HFF-Myc (cell line): ENCODE measurements at regions not wholly inside any gene's neighbourhood (a gene's known extent, or its start where the extent isn't known, plus 50 kb on each side); places are given as distances from the start of the nearest gene placed in this dataset.

Source experiments
- DNase-seq: peaks from one replicate; pipeline ENCODE4 v3.0.0-alpha.2; 2011; ENCODE audit warnings: low read depth; ENCODE audit errors: extremely low read depth
- H3K4me3 ChIP-seq: replicated peaks from 2 replicates; pipeline ENCODE4 v1.5.1; 2011; ENCODE audit warnings: low read depth, mild to moderate bottlenecking, control low read depth, low read length
- TF ChIP-seq, protein P1 (sequence below): IDR thresholded peaks from 2 replicates; pipeline ENCODE4 v1.5.1; 2012; ENCODE audit warnings: mild to moderate bottlenecking, low read depth, low read length, control low read depth; ENCODE audit errors: missing control alignments

DNA sequence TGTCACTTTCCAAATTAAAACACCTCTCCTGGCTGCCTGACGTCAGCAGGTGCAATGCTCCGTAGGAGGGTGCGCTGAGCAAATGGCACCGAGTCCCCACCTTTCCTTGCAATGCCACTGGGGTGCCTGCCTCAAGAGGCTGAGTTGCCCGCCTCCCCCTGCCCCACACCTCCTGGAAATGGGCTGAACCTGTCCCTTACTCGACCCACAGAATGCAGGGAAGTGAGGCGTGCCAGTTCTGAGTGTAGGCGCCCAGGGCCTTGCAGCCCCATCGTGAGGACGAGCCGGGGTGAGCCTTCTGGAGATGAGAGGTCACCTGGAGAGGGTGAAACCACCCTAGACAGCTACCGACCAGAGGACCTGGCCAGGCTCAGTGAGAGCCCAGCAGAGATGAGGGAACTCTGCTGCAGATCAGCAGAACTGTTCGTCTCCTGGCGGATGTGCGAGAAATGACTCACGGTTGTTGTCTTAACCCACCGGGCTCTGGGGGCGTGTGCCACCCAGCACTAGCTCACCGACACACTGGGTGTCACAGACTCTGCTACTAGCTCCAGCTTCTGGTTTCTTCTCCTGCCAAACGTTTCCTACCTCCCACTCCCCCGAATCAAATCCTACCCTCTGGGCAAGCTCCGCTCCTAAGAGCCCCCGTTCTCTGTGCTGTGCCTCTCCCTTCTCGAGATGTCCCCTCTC is 168.7 kb upstream of the HDAC4 start:
- TF ChIP-seq, protein P1, sequence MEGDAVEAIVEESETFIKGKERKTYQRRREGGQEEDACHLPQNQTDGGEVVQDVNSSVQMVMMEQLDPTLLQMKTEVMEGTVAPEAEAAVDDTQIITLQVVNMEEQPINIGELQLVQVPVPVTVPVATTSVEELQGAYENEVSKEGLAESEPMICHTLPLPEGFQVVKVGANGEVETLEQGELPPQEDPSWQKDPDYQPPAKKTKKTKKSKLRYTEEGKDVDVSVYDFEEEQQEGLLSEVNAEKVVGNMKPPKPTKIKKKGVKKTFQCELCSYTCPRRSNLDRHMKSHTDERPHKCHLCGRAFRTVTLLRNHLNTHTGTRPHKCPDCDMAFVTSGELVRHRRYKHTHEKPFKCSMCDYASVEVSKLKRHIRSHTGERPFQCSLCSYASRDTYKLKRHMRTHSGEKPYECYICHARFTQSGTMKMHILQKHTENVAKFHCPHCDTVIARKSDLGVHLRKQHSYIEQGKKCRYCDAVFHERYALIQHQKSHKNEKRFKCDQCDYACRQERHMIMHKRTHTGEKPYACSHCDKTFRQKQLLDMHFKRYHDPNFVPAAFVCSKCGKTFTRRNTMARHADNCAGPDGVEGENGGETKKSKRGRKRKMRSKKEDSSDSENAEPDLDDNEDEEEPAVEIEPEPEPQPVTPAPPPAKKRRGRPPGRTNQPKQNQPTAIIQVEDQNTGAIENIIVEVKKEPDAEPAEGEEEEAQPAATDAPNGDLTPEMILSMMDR, result no peak
- DNase-seq, result no peak

DNA sequence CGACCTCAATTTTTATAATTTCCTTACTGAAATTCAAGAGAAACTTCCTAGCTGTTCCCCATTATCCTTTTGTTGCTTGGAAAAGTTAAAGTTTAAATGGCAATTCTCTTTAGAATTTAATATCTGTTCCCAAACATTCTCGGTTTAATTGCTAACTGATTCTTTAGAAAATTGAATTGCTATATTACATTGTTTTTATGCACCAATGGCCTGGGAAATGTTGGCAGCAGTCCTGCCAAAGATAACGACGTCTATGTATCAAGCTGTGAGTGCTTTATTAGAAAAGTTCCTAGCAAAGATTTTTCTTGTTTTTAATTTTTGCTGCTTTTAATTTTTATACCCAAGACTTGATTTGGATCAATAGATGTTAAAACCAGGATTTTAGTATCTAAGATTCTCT is 167.8 kb upstream of the HDAC4 start:
- TF ChIP-seq, protein P1, result no peak
- no peak overlapping the region for H3K4me3 ChIP-seq
- no peak for DNase-seq

More for the DNA sequence above, 168.7 kb upstream of the HDAC4 start:
- no peak overlapping the region for H3K4me3 ChIP-seq

DNA sequence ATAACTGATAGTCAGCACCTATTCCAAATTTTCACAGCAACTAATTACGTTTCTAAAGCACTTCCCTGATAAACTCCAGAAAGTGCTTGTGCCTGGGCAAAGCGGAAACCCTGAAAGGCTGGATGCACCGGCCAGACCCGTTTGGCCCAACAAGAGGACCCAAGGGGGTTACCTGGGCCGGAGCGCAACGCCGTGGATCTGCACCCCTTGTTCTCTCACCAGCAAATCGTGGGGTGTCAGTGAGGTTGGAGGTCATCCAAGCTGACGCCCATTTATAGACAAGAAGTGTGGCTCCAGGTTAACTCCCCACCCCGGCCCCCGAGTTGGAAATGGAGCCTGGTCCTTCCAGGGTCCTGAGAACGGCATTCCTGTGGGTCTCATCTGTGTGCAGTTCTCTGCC is 167.0 kb upstream of the HDAC4 start:
- DNase-seq, result no peak
- TF ChIP-seq, protein P1, result no peak
- H3K4me3 ChIP-seq, result no peak overlapping the region

DNA sequence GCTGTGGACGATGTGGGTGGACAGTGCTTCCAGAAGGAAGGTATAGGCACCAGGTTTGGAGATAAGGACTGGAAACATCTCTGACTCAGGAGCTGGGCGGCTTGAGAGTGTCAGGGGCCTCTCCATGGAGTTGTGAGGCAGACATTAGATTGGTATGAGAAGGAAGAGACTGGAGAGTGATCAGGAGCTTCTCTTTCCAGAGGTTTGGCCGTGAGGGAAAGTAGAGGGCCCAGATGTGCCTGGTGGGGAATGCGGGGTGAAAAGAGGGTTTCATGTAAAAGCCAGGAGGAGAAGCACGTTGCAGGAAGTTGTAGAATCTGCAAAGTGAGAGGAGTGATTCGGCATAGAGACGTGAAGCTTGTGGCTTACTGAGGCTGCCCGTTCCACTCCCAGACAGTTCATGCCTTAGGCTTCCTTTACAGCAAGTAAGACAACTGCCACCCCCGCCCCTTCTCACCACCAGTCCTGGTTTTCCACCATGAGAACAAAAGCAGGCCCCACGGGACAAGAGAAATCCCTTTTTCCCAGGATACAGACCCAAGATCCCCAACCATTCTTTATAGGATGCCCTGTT is 166.3 kb upstream of the HDAC4 start:
- no peak for DNase-seq
- TF ChIP-seq, protein P1, result no peak
- H3K4me3 ChIP-seq, result no peak overlapping the region

DNA sequence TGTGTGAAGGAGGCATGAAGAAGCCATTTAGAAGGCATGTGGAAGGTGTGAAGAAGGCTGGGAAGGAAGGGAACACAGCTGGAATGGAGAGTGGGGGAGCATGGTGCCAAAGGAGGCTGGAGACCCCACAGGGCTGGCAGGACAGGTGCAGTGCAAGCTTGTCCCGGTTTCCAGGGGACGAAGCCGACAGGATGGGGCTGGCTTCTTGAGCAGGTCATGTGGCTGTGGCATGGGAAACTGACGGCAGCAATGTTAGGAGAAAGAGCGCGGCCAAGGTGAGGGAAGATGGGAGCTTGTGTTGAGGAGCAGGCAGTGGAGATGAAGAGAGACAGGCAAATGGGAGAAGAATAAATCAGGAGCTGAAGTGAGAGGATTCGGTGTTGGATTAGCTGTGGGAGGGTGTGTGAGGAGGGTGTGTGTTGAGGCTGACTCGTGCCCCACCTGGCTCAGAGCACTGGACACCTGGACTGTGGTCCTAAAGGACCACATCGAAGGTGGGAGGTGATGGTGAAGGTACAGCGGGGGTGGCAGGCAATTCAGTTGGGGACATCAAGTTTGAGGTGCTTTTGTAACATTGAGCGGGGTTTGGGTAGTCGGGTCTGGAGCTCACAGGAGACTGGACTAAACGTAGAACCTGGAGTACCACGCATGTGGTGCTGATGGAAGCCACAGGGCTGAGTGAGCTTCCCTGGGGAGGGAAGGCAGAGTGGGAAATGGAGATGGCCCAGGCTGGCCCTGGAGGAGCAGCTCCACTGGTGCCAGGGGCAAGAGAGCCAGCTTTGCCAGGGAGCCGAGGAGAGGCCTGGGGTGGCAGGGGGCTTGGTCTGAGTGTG is 165.6 kb upstream of the HDAC4 start:
- TF ChIP-seq, protein P1, result no peak
- H3K4me3 ChIP-seq, result no peak overlapping the region
- no peak for DNase-seq

DNA sequence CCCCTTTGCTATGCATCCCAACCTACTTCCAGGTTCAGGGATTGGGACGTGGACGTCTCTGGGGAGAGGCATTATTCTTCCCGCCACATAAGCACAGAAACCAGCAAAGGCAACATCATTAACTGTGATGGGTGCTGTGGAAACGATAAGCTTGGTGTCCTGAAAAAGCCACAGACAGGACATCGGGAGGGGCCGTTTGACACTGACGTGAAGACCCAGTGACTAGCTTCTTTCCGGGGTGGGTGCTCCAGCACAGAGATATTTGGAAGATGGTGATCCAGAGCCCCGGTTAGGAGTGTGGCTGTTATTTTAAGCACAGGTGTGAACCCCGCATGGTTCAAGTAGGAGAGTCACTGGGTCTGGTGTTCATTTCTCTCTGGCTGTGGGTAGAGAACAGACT is 163.8 kb upstream of the HDAC4 start:
- DNase-seq, result no peak
- TF ChIP-seq, protein P1, result no peak
- H3K4me3 ChIP-seq, result no peak overlapping the region
